ENCODE measurements at regions not wholly inside any gene's neighbourhood (a gene's known extent, or its start where the extent isn't known, plus 50 kb on each side); places are given as distances from the start of the nearest gene placed in this dataset.

DNA sequence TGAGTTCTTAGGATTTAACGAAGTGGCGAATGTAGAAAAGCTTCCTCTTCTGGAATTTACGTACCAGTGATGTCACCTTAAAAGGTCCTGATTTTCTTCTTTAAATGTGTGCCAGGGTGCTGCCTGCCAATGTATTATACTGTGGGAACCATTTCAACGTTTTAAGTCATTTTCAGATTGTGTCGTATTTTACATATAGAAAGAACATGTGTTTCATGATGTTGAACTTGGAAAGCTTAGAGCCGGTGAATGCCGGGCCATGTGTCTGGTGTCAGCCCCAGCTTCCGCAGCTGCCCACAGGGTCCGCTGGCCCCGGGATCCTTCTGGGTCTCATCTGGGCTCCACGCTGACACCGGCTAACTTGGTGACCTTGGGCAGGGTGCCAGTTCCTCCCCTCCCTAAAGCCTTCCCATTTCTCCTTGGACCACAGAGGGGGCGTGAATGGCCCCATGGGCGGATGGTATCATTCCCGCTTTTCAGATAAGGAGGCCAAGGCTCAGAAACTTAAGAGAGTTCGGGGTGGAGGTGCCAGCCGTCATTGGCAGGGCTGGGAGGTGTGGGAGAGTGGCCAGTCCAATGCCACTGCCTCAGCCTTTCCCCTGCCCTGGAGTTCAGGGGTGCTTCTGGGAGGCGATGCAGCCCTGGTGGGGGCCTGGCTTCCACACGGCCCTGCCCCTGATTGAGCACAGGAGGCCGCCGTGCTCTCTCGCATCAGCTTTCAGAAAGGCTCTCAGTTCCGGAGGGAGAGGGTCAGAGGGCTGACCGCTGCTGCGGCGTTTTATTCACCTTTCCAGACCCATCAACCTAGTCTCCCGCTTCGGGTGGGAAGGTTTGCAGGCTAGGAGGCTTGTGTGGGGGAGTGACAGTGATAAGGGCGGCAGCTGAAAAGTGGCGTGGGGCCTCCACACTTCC is 68.8 kb upstream of the CIBAR2 start:
- TF ChIP-seq EZH2 (IDR thresholded peaks at IDR 0.05; ENCODE audit: low read length) (no peak), CTCF (optimal IDR thresholded peaks at IDR 0.05 in 1 of 3, IDR thresholded peaks at IDR 0.05 in 1 of 3, conservative IDR thresholded peaks at IDR 0.05 in 1 of 3; ENCODE audit: extremely low read depth in 1 of 3, insufficient read depth in 2 of 3, low read length in 3 of 3) (no peak)
